ENCODE measurements at regions not wholly inside any gene's neighbourhood (a gene's known extent, or its start where the extent isn't known, plus 50 kb on each side); places are given as distances from the start of the nearest gene placed in this dataset.

DNA sequence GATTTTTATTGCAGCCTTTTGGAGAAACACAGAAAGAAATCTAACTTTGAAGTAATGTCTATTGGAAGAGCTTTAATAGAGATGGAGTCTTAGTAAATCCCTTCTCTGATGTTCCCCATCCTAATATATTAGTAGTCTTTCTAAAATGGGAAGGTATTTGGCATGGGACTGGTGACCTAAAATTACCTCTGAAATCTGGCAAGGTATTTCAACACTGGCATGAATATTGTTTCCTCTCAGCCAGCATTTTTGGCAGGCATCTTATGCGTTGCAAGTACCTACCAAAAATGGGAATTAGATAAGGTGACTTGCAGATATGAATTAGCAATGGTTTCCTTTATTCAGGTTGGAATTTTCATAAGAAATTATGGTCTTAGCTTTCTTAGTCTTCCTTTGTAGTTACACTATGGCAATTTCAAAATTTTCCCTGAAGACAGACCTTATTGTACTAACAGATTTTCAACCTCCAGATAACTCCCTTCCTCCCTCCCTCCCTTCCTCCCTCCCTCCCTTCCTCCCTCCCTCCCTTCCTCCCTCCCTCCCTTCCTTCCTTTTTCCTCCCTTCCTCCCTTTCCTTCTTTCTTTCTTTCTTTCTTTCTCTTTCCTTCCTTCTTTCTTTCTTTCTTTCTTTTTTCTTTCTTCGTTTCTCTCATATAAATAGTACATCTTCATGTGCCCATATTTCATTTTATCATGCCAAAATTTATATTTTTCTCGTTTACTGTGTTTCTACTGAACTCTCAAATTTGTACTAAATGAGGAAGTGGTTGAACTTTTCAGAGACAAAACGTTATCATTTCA lies 168.2 kb upstream of the KCNMB2 start:
- no peak overlapping the region for H3K4me3 ChIP-seq
- peak in 1 of 3 donors; percentile 50 for DNase-seq
- H3K27ac ChIP-seq, result no peak overlapping the region
- peaks cover 0 to 5% (median 0%) of the 10 kb centered on the region in 4 donors for H3K4me1 ChIP-seq
- WGBS (ENCODE audit: insufficient coverage, low coverage, low lambda C conversion rate, missing lambda C conversion rate), result 18% methylated on average over 4 of the region's 4 CpGs
- no peaks in the 10 kb centered on the region for H3K27me3 ChIP-seq
- TF ChIP-seq POLR2A (IDR thresholded peaks at IDR 0.05), result no peak
- TF ChIP-seq, protein P1, sequence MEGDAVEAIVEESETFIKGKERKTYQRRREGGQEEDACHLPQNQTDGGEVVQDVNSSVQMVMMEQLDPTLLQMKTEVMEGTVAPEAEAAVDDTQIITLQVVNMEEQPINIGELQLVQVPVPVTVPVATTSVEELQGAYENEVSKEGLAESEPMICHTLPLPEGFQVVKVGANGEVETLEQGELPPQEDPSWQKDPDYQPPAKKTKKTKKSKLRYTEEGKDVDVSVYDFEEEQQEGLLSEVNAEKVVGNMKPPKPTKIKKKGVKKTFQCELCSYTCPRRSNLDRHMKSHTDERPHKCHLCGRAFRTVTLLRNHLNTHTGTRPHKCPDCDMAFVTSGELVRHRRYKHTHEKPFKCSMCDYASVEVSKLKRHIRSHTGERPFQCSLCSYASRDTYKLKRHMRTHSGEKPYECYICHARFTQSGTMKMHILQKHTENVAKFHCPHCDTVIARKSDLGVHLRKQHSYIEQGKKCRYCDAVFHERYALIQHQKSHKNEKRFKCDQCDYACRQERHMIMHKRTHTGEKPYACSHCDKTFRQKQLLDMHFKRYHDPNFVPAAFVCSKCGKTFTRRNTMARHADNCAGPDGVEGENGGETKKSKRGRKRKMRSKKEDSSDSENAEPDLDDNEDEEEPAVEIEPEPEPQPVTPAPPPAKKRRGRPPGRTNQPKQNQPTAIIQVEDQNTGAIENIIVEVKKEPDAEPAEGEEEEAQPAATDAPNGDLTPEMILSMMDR (IDR thresholded peaks at IDR 0.05), result no peak
- no peaks in the 10 kb centered on the region for H3K36me3 ChIP-seq
- H3K9me3 ChIP-seq, result no peaks in the 10 kb centered on the region
- intact Hi-C loops (cut with DNase I), result no loop called here
- peak; percentile 85 to 96 (median 94) for ATAC-seq

DNA sequence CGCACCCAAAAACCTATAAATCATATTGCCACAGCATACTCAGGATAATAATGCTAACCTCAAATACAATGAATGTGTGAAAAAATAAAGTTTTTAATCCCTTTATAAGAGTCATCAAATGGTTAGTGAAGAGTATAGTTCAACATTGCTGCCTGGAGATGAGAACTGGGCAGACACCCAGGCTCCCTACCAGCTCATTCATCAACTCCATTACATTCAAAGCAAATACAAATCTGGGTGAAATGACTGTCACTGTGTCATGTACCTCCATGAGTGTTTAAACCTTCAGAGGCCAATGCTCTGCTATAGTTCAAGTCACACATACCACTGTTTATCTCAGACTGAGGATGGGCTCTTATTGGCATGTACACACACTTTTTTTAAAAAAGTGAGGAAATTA lies 167.2 kb upstream of the KCNMB2 start:
- Histone ChIP-seq H3K36me3 (no peaks in the 10 kb centered on the region), H3K4me1 (peaks cover 0 to 5% (median 0%) of the 10 kb centered on the region in 4 donors), H3K27ac (no peak overlapping the region), H3K9me3 (no peaks in the 10 kb centered on the region), H3K4me3 (no peak overlapping the region), H3K27me3 (no peaks in the 10 kb centered on the region)
- ATAC-seq (no peak), DNase-seq (no peak)
- no peak for TF ChIP-seq POLR2A (IDR thresholded peaks at IDR 0.05)
- TF ChIP-seq, protein P1 (IDR thresholded peaks at IDR 0.05), result no peak
- intact Hi-C loops (cut with DNase I), result no loop called here
- WGBS (ENCODE audit: insufficient coverage, low coverage, low lambda C conversion rate, missing lambda C conversion rate), result 100% methylated on average over 1 of the region's 1 CpG

DNA sequence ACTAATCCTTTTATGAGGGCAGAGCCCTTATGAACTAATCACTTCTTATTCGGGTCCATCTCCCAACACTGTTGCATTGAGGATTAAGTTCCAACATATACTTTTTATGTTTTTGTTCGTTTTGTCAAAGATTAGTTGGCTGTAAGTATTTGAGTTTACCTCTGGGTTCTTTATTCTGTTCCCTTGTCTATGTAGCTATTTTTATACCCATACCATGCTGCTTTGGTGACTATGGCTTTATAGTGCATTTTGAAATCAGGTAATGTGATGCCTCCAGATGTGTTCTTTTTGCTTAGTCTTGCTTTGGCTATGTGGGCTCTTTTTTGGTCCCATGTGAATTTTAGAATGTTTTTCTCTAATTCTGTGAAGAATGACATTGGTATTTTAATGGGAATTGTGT lies 166.4 kb upstream of the KCNMB2 start:
- intact Hi-C loops (cut with DNase I), result no loop called here
- Histone ChIP-seq H3K27me3 (no peaks in the 10 kb centered on the region), H3K36me3 (no peaks in the 10 kb centered on the region), H3K4me1 (peaks cover 0 to 5% (median 0%) of the 10 kb centered on the region in 4 donors), H3K4me3 (no peak overlapping the region), H3K27ac (no peak overlapping the region), H3K9me3 (no peaks in the 10 kb centered on the region)
- ATAC-seq, result no peak
- DNase-seq, result no peak
- 89% methylated on average over 2 of the region's 2 CpGs for WGBS (ENCODE audit: insufficient coverage, low coverage, low lambda C conversion rate, missing lambda C conversion rate)
- TF ChIP-seq, protein P1 (IDR thresholded peaks at IDR 0.05), result no peak
- no peak for TF ChIP-seq POLR2A (IDR thresholded peaks at IDR 0.05)

DNA sequence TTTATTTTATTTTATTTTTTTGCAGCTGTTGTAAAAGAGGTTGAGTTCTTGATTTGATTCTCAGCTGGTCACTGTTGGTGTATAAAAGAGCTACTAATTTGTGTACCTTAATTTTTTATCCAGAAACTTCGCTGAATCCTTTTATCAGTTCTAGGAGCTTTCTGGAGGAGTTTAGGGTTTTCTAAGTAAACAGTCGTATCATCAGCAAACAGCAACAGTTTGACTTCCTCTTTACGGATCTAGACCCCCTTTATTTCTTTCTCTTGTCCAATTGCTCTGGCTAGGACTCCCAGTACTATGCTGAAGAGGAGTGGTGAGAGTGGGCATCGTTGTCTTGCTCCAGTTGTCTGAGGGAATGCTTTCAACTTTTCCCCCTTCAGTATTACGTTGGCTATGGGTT lies 165.8 kb upstream of the KCNMB2 start:
- H3K4me3 ChIP-seq, result no peak overlapping the region
- H3K27me3 ChIP-seq, result no peaks in the 10 kb centered on the region
- no peak for TF ChIP-seq POLR2A (IDR thresholded peaks at IDR 0.05)
- TF ChIP-seq, protein P1 (IDR thresholded peaks at IDR 0.05), result no peak
- DNase-seq (no peak), ATAC-seq (no peak)
- 66% methylated on average over 4 of the region's 5 CpGs for WGBS (ENCODE audit: insufficient coverage, low coverage, low lambda C conversion rate, missing lambda C conversion rate)
- no peaks in the 10 kb centered on the region for H3K36me3 ChIP-seq
- no peaks in the 10 kb centered on the region for H3K9me3 ChIP-seq
- intact Hi-C loops (cut with DNase I), result no loop called here
- no peak overlapping the region for H3K27ac ChIP-seq
- peaks cover 0 to 5% (median 0%) of the 10 kb centered on the region in 4 donors for H3K4me1 ChIP-seq
